GM12865 (cell line): ENCODE measurements at regions not wholly inside any gene's neighbourhood (a gene's known extent, or its start where the extent isn't known, plus 50 kb on each side); places are given as distances from the start of the nearest gene placed in this dataset.

Experiments used
- DNase-seq: peaks from one replicate; pipeline ENCODE4 v3.0.0; 2010; ENCODE audit warnings: low read depth
- H3K4me3 ChIP-seq: 2 replicates; pipeline ENCODE4 v1.5.1; 2011; ENCODE audit warnings: mild to moderate bottlenecking, low read depth, low read length, control low read depth
- TF ChIP-seq, protein P1 (sequence below): IDR thresholded peaks from 2 replicates; pipeline ENCODE4 v1.5.1; 2011; ENCODE audit warnings: low read length, control low read depth, low read depth, inconsistent platforms; ENCODE audit not compliant: insufficient read depth; ENCODE audit errors: missing control alignments

DNA sequence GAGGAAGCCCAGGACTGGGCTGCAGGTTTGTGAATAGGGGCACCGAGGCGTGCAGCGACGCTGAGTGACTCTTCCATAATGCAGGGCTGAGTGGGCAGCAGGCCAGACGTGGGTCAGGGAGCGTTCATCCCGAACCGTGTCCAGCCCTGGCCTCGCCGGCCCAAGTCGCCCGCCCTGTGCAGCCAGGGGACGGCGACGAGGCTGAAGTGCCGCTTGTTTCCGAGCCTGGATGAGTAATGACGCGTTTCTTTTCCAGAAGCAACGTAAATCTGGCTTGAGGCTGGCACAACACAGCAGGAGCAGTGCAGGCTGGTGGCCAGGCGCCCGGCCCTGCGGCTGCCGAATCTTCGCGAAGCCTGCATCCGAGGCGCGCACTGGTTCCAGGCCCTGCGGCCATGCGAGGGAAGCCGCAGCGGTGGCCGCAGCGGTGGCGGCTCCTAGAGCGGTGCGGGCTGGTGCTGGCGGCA, 74.0 kb upstream of the SEC61G start:
- TF ChIP-seq, protein P1, sequence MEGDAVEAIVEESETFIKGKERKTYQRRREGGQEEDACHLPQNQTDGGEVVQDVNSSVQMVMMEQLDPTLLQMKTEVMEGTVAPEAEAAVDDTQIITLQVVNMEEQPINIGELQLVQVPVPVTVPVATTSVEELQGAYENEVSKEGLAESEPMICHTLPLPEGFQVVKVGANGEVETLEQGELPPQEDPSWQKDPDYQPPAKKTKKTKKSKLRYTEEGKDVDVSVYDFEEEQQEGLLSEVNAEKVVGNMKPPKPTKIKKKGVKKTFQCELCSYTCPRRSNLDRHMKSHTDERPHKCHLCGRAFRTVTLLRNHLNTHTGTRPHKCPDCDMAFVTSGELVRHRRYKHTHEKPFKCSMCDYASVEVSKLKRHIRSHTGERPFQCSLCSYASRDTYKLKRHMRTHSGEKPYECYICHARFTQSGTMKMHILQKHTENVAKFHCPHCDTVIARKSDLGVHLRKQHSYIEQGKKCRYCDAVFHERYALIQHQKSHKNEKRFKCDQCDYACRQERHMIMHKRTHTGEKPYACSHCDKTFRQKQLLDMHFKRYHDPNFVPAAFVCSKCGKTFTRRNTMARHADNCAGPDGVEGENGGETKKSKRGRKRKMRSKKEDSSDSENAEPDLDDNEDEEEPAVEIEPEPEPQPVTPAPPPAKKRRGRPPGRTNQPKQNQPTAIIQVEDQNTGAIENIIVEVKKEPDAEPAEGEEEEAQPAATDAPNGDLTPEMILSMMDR: no peak
- no peak for DNase-seq

DNA sequence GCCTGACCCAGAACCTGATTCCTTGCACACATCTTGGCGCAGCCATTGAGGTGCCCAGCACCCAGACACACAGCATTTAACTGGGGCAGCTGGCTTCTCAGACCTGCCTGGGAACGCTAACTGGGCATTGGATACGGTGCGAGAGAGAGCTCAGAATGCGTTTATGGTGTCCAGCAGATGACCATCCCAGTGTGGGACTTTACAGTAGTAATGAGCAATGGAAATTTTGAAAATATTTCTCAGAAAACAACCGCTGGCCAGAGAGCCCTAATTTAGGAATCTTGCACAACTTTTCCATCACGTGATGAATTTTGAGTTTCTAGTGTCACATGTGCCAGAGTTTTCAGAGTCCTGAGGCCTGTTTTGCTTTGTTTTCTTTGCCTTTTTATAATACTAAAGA, 78.2 kb upstream of the SEC61G start:
- DNase-seq: no peak
- TF ChIP-seq, protein P1: no peak
- H3K4me3 ChIP-seq: no peak overlapping the region

More for the DNA sequence above, 74.0 kb upstream of the SEC61G start:
- no peak overlapping the region for H3K4me3 ChIP-seq

DNA sequence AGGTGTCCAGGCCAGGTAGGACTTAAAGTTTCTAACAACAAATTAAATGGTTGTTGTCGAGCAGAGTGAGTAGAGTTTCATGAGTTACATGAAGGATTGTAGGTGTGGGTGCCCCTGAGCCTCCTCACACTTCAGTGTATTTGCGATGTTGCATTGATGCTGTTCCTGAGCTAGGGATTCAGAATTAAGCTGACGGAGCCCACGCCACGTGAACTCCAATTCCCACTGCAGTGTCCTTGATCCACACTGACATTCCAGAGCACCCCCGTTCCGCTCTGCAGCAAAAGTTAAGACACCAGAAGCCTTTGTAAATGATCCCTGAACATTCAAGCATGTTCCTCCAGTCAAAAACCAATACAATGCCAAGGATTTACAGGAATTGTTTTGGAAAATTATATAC, 78.8 kb upstream of the SEC61G start:
- H3K4me3 ChIP-seq: no peak overlapping the region
- TF ChIP-seq, protein P1: no peak
- DNase-seq: no peak

DNA sequence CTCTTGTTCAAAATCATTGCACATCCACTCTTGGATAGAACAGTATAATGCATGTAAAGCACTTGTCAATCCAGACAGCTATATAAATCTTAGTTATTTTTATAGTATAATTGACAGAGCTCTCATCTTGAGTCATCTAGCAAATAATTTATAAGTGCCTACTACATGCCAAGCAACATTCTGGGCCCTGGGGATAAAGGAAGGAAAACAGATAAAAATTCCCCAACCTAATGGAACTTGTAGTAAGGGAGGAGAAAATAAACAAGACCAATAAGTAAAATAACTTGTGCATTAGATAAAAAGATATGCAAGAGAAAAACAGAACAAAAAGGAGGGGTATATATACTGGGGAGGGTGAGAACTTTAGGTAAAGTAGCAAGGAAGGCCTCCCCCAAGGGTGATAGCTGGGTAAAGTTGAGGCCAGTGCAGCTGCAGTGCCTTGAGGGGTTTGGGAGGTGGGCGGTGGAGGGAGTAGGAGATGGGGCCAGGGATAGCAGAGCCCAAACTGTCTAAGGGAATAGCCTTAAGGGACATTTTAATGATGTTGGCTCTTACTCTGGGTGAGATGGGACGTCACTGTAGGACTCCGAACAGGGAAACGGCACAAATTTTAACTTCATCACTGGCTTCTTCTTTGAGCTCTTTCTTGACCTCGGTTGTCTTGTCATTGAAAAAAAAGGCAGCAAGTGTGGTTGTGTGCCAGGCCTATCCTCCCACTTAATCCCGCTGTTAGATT, 79.3 kb upstream of the SEC61G start:
- no peak overlapping the region for H3K4me3 ChIP-seq
- TF ChIP-seq, protein P1: no peak
- DNase-seq: no peak

DNA sequence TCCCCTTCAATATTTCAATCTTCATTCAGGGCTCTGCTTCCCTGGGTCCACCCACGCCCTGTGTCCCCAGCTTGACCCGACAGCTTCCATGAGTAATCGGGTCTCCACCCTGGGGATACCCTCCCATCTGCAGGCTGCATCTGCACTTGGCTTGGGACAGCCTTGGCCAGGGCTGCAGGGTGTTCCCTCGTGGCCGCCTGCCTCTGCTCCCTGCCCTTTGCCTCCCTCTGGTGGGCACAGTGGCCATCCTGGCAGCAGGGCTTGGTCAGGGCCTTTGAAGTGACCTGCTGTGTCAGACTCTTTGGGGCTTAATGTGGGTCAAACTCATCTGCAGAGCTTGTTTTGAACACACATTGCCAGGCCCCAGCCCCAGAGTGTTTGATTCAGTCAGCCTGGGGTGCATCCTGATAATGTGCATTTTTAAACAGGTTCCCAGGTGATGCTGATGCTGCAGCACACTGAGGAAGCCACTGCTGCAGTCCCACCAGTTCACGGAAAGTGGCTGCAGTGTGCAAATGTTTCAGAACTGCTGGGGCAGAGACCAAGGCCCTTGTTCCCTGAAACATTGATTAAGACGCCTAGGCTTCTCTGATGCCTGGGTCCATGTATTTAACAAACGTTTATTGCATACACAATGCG, 80.7 kb upstream of the SEC61G start:
- TF ChIP-seq, protein P1: peak; percentile 21
- H3K4me3 ChIP-seq: no peak overlapping the region
- DNase-seq: peak; percentile 22

DNA sequence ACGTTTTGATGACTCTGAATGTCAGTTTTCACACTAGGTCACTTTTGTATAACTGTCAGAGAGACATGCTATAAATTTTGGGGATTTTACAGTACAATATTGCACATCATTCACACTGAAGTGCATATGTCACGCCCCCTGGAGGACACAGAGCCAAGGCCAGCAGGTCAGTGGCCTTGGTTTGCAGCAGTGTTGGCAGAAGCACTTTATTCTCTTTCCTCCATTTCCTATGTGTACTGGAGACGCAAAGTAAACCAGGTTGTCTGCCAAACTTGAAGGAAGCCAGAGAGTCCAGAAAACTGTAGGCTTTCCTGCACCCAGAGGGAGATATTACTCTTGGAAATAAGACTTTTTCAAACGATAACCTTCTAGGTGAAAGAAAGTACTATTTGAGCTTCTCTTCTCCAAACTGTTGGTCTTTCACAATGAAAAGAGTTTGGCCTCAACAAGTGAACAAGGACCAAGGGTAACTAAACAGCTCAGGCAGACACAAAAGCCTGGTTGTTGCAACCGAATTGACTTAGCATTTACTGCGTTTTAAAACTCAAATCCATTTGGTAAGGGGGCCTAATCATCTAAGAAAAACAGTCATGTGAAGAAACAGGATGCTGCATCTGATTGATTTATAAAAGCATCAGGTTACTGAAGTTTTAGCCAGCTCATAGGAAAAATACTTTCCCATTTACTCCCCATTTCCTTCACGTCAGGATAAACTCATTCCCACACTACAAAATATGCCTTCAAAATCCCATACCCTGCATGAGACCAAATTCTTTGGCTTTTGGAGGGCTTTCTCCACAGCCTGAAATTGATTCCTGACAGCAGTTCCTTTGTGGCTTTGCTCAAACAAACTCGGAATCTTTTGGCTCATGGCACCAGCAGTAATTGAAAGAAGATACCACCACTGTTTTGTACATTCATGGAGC, 83.0 kb upstream of the SEC61G start:
- no peak overlapping the region for H3K4me3 ChIP-seq
- TF ChIP-seq, protein P1: peak; percentile 36
- peak; percentile 24 for DNase-seq
